ENCODE measurements at regions not wholly inside any gene's neighbourhood (a gene's known extent, or its start where the extent isn't known, plus 50 kb on each side); places are given as distances from the start of the nearest gene placed in this dataset.

DNA sequence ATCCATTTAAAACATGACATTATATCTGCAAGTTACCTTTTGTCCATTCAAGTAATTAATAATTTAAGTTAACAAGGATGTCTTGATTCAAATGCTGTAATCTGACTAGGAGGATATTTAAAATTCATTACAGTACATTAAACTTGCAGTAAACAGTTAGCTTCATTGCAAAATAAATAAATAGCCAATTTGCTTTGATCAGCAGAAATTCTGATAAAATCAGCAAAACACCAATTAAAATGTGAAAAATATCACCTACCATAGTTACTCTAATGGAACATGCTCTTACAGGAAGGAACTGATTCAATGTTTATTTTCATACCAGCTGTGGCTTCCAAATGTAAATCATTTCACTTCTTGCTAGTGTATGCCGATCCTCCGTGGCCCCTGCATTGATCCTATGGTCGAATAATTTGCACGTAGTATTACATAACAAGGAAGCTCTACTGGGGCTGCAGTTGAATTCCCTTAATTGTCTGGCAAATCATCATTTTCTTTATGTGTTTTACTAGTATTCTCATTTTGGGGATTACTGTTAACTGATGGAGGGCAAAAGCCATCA lies 150.7 kb downstream of the FOXB1 start:
- Histone ChIP-seq H3K4me2 (ENCODE audit: insufficient read depth, low read length) (no peak overlapping the region), H3K9me1 (ENCODE audit: control insufficient read depth, insufficient read depth, low read length) (no peaks in the 10 kb centered on the region), H3K36me3 (ENCODE audit: control insufficient read depth, insufficient read depth, low read length) (no peaks in the 10 kb centered on the region), H3K27ac (ENCODE audit: extremely low read depth, low read depth, low read length) (no peak overlapping the region), H3K4me1 (replicated peaks in 1 of 2; ENCODE audit: control insufficient read depth in 2 of 2, insufficient read depth in 2 of 2, low read length in 2 of 2) (no peaks in the 10 kb centered on the region), H2AFZ (ENCODE audit: low read depth, low read length) (no peak overlapping the region), H3K79me2 (ENCODE audit: control insufficient read depth, insufficient read depth, low read length) (no peaks in the 10 kb centered on the region), H3K27me3 (ENCODE audit: control insufficient read depth in 2 of 2, insufficient read depth in 2 of 2, low read length in 2 of 2) (no peaks in the 10 kb centered on the region; a peak in 2 of 5 replicates), H3K9me3 (replicated peaks; ENCODE audit: control insufficient read depth, insufficient read depth, low read depth, low read length) (no peaks in the 10 kb centered on the region), H3K4me3 (no peak overlapping the region), H4K20me1 (replicated peaks; ENCODE audit: control insufficient read depth, insufficient read depth, low read length) (no peaks in the 10 kb centered on the region), H3K9ac (ENCODE audit: insufficient read depth in 1 of 2, low read depth in 2 of 2, low read length in 2 of 2) (no peak overlapping the region)
- WGBS (ENCODE audit: insufficient coverage, low coverage, missing lambda C conversion rate) = 0% methylated on average over 4 of the region's 4 CpGs
- DNase-seq (ENCODE audit: extremely low read depth in 1 of 4, low spot score in 3 of 4) (no peak), FAIRE-seq (no peak), ATAC-seq (no peak)
- ChIA-PET CTCF (ENCODE audit: low intra/inter-chr PET ratio) (no interaction called here), POLR2A (interaction anchor here (1.1 kb wide), 1 partner anchor 61 kb away, joined by 3 read pairs; no protein-coding TSS in a partner anchor)
- intact Hi-C loops (cut with micrococcal nuclease) (no loop called here), in situ Hi-C loops (cut with MboI) (no loop called here)
- TF ChIP-seq TEAD4 (IDR thresholded peaks at IDR 0.05; ENCODE audit: low read length) = no peak
- TF ChIP-seq TEAD4 (CRISPR knock-in tag; IDR thresholded peaks at IDR 0.05; ENCODE audit: borderline replicate concordance) = no peak
- peak; percentile 21; the same call in 1 of the 2 replicates for TF ChIP-seq MAFK (IDR thresholded peaks at IDR 0.05; ENCODE audit: low read length)
- TF ChIP-seq MAFF (IDR thresholded peaks at IDR 0.05; ENCODE audit: low read length) = peak; percentile 49; the same call in 1 of the 2 replicates
- TF ChIP-seq ZNF316 (IDR thresholded peaks at IDR 0.05) = peak; percentile 53
- no TSS peak for BruUV-seq (replicated peaks)

DNA sequence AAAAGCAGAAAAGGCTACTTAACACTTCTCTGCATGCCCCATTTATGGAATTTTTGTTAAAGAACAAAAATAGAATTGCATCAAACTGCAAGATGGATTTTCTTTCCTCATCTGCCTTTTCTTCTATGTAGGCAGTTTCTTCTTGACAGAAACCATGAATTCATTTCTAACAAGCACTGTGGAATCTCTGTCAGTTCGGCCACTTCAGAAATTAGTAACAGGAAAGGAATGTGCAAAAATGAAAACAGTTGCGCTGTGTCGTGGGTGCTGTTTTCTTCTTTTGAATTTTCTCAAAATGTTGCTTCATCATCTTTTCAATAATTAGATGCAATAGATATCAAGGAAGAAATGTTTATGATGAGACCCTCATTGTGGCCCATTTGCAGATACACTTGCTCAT lies 151.6 kb downstream of the FOXB1 start:
- DNase-seq (ENCODE audit: extremely low read depth in 1 of 4, low spot score in 3 of 4) (no peak), ATAC-seq (no peak), FAIRE-seq (no peak)
- ChIA-PET POLR2A (no interaction called here), CTCF (ENCODE audit: low intra/inter-chr PET ratio) (no interaction called here)
- 2% methylated on average over 3 of the region's 3 CpGs for WGBS (ENCODE audit: insufficient coverage, low coverage, missing lambda C conversion rate)
- in situ Hi-C loops (cut with MboI) (no loop called here), intact Hi-C loops (cut with micrococcal nuclease) (no loop called here)
- Histone ChIP-seq H3K27ac (ENCODE audit: extremely low read depth, low read depth, low read length) (no peak overlapping the region), H4K20me1 (replicated peaks; ENCODE audit: control insufficient read depth, insufficient read depth, low read length) (no peaks in the 10 kb centered on the region), H3K4me1 (replicated peaks in 1 of 2; ENCODE audit: control insufficient read depth in 2 of 2, insufficient read depth in 2 of 2, low read length in 2 of 2) (no peaks in the 10 kb centered on the region), H3K79me2 (ENCODE audit: control insufficient read depth, insufficient read depth, low read length) (no peaks in the 10 kb centered on the region), H2AFZ (ENCODE audit: low read depth, low read length) (no peak overlapping the region), H3K27me3 (ENCODE audit: control insufficient read depth in 2 of 2, insufficient read depth in 2 of 2, low read length in 2 of 2) (peaks cover 0 to 2% of the 10 kb centered on the region in 2 experiments; a peak in 3 of 5 replicates), H3K9ac (ENCODE audit: insufficient read depth in 1 of 2, low read depth in 2 of 2, low read length in 2 of 2) (no peak overlapping the region), H3K9me1 (ENCODE audit: control insufficient read depth, insufficient read depth, low read length) (no peaks in the 10 kb centered on the region), H3K9me3 (replicated peaks; ENCODE audit: control insufficient read depth, insufficient read depth, low read depth, low read length) (no peaks in the 10 kb centered on the region), H3K36me3 (ENCODE audit: control insufficient read depth, insufficient read depth, low read length) (no peaks in the 10 kb centered on the region), H3K4me2 (ENCODE audit: insufficient read depth, low read length) (no peak overlapping the region), H3K4me3 (no peak overlapping the region)
- BruUV-seq (replicated peaks) = no TSS peak
- TF ChIP-seq, protein P1, sequence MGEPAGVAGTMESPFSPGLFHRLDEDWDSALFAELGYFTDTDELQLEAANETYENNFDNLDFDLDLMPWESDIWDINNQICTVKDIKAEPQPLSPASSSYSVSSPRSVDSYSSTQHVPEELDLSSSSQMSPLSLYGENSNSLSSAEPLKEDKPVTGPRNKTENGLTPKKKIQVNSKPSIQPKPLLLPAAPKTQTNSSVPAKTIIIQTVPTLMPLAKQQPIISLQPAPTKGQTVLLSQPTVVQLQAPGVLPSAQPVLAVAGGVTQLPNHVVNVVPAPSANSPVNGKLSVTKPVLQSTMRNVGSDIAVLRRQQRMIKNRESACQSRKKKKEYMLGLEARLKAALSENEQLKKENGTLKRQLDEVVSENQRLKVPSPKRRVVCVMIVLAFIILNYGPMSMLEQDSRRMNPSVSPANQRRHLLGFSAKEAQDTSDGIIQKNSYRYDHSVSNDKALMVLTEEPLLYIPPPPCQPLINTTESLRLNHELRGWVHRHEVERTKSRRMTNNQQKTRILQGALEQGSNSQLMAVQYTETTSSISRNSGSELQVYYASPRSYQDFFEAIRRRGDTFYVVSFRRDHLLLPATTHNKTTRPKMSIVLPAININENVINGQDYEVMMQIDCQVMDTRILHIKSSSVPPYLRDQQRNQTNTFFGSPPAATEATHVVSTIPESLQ (CRISPR knock-in tag; IDR thresholded peaks at IDR 0.05) = no peak
- TF ChIP-seq, protein P2, sequence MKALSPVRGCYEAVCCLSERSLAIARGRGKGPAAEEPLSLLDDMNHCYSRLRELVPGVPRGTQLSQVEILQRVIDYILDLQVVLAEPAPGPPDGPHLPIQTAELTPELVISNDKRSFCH (CRISPR knock-in tag; IDR thresholded peaks at IDR 0.05) = no peak
- TF ChIP-seq, protein P2 (tag; IDR thresholded peaks at IDR 0.05) = no peak
- TF ChIP-seq ASH1L (IDR thresholded peaks at IDR 0.05; ENCODE audit: borderline replicate concordance, low read depth, partially characterized antibody) (no peak), ZNF124 (CRISPR knock-in tag; IDR thresholded peaks at IDR 0.05) (no peak), HNRNPUL1 (IDR thresholded peaks at IDR 0.05; ENCODE audit: low read length) (no peak), SP1 (CRISPR knock-in tag; IDR thresholded peaks at IDR 0.05) (no peak), JUNB (CRISPR knock-in tag; conservative IDR thresholded peaks at IDR 0.05) (no peak), ZNF707 (CRISPR knock-in tag; conservative IDR thresholded peaks at IDR 0.05) (no peak)

All from K562 (cell line).